Lung (tissue), 11 donors: ENCODE measurements at regions not wholly inside any gene's neighbourhood (a gene's known extent, or its start where the extent isn't known, plus 50 kb on each side); places are given as distances from the start of the nearest gene placed in this dataset.

Source experiments
- ATAC-seq: fragments of 200-7000 bp; cut with Tn5 transposase; one replicate; pipeline ENCODE4 v1.9.1; 2020; ENCODE audit warnings: moderate number of reproducible peaks; ENCODE audit not compliant: insufficient read depth, low FRiP score
- DNase-seq, 3 donors: peaks; one replicate each; pipeline ENCODE4 v3.0.0-alpha.2; 2013 to 2017
- H3K27ac ChIP-seq, 2 donors: one replicate each; pipeline ENCODE4 v1.5.1; 2013; ENCODE audit warnings: mild to moderate bottlenecking in 2 of 2, moderate library complexity in 2 of 2, control low read depth in 1 of 2, inconsistent platforms in 1 of 2, low read depth in 1 of 2, low read length in 1 of 2
- H3K27me3 ChIP-seq, 3 donors: one replicate each; pipeline ENCODE4 v1.5.1; 2013; ENCODE audit warnings: low read length in 2 of 3; ENCODE audit not compliant: control insufficient read depth in 3 of 3, insufficient read depth in 3 of 3
- H3K36me3 ChIP-seq, 4 donors: one replicate each; pipeline ENCODE4 v1.5.1; 2013; ENCODE audit warnings: low read length in 4 of 4, mild to moderate bottlenecking in 1 of 4, moderate library complexity in 1 of 4; ENCODE audit not compliant: control insufficient read depth in 4 of 4, insufficient read depth in 4 of 4
- H3K4me1 ChIP-seq, 5 donors: one replicate each; pipeline ENCODE4 v1.5.1; 2013; ENCODE audit warnings: low read length in 5 of 5, mild to moderate bottlenecking in 2 of 5, moderate library complexity in 1 of 5; ENCODE audit not compliant: control insufficient read depth in 5 of 5, insufficient read depth in 5 of 5
- H3K4me3 ChIP-seq: one replicate; pipeline ENCODE4 v1.5.1; 2013; ENCODE audit warnings: mild to moderate bottlenecking, control low read depth, moderate library complexity
- H3K9ac ChIP-seq, 2 donors: one replicate each; pipeline ENCODE4 v1.5.1; 2013; ENCODE audit warnings: low read length in 2 of 2, control low read depth in 1 of 2; ENCODE audit not compliant: insufficient read depth in 1 of 2
- H3K9me3 ChIP-seq, 4 donors: one replicate each; pipeline ENCODE4 v1.5.1; 2013; ENCODE audit warnings: low read length in 3 of 4, mild to moderate bottlenecking in 1 of 4, moderate library complexity in 1 of 4; ENCODE audit not compliant: control insufficient read depth in 4 of 4, insufficient read depth in 3 of 4
- WGBS, 2 donors: extraction: QIAGEN DNeasy Blood & Tissue Kit; methylation state at CpG; one replicate each; pipeline ENCODE4 v1.1.7; 2013; 5-methylcytosine and 5-hydroxymethylcytosine counted together
- TF ChIP-seq, protein P1 (sequence below): IDR thresholded peaks from 2 replicates; pipeline ENCODE4 v1.5.1; 2012; ENCODE audit warnings: mild to moderate bottlenecking; ENCODE audit errors: control extremely low read depth, extremely low read depth
- donor health status: control.
- donor health status: control.
- donor health status: Bipolar disorder and iron deficiency.
- donor health status: healthy.
- donor health status: DM: yes; HTN: yes; CAD: no.

GRCh38 chr1:168918860-168919741 is 187.4 kb upstream of the ATP1B1 start:
- TF ChIP-seq, protein P1, sequence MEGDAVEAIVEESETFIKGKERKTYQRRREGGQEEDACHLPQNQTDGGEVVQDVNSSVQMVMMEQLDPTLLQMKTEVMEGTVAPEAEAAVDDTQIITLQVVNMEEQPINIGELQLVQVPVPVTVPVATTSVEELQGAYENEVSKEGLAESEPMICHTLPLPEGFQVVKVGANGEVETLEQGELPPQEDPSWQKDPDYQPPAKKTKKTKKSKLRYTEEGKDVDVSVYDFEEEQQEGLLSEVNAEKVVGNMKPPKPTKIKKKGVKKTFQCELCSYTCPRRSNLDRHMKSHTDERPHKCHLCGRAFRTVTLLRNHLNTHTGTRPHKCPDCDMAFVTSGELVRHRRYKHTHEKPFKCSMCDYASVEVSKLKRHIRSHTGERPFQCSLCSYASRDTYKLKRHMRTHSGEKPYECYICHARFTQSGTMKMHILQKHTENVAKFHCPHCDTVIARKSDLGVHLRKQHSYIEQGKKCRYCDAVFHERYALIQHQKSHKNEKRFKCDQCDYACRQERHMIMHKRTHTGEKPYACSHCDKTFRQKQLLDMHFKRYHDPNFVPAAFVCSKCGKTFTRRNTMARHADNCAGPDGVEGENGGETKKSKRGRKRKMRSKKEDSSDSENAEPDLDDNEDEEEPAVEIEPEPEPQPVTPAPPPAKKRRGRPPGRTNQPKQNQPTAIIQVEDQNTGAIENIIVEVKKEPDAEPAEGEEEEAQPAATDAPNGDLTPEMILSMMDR = no peak
- DNase-seq = no peak
- H3K36me3 ChIP-seq = no peaks in the 10 kb centered on the region
- WGBS, 2 donors = 83 to 85% methylated on average over 5 of the region's 5 CpGs
- H3K27me3 ChIP-seq = no peaks in the 10 kb centered on the region
- ATAC-seq = no peak
- no peak overlapping the region for H3K9ac ChIP-seq
- no peaks in the 10 kb centered on the region for H3K9me3 ChIP-seq
- H3K27ac ChIP-seq = no peak overlapping the region
- no peak overlapping the region for H3K4me3 ChIP-seq
- peaks cover 4 to 25% (median 8%) of the 10 kb centered on the region in 5 donors for H3K4me1 ChIP-seq

DNA sequence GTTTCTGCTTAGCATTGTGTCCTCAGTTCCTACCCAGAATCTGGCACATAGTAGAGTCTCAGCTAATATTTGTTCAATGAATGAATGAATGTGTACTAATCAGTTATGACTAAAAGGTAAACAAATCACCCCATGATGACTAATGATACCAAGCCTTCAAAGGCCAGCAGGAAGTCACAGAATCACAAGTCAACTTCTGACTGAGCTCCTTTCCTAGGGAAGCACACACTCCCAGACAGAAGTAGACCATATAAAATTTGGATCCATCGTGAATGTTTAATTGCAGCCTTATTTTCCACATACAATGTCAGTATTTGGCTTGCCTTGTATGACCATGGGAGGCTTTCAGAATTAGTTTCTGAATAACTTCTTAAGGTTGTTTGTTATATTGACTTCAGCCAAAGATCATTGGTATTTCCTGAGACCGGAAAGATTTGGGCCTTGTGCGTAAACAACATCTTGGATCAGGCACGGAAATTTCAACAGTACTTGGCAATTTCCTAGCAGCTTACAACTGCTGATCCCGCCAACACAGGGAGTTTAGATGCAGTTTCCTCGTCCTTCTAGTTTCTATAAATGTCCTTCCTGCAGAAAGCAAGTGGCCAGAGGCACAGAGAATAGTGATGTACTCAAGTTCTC is 185.9 kb upstream of the ATP1B1 start:
- Histone ChIP-seq H3K27ac (peak overlapping the region; percentile 33 to 34), H3K36me3 (no peaks in the 10 kb centered on the region), H3K9me3 (no peaks in the 10 kb centered on the region), H3K4me3 (no peak overlapping the region), H3K9ac (no peak overlapping the region), H3K27me3 (no peaks in the 10 kb centered on the region), H3K4me1 (peaks cover 4 to 25% (median 8%) of the 10 kb centered on the region in 5 donors)
- DNase-seq (peak; percentile 75 to 98 (median 94)), ATAC-seq (peak; percentile 75)
- WGBS, 2 donors = 31 to 57% methylated on average over 6 of the region's 6 CpGs
- TF ChIP-seq, protein P1 = no peak

- H3K36me3 ChIP-seq = no peaks in the 10 kb centered on the region
- H3K4me3 ChIP-seq = no peak overlapping the region
- H3K4me1 ChIP-seq = peaks cover 4 to 25% (median 8%) of the 10 kb centered on the region in 5 donors
- TF ChIP-seq, protein P1 = no peak
- no peak overlapping the region for H3K9ac ChIP-seq
- H3K27ac ChIP-seq = peak overlapping the region in 1 of 2 donors; percentile 38
- no peaks in the 10 kb centered on the region for H3K27me3 ChIP-seq
- no peak for ATAC-seq
- 55 to 62% methylated on average over 3 of the region's 3 CpGs for WGBS, 2 donors
- no peaks in the 10 kb centered on the region for H3K9me3 ChIP-seq
- DNase-seq = no peak
Observed at GRCh38 chr1:168921629-168922028, 184.9 kb upstream of the ATP1B1 start.
